Right atrium auricular region (tissue), 2 donors: ENCODE measurements at regions not wholly inside any gene's neighbourhood (a gene's known extent, or its start where the extent isn't known, plus 50 kb on each side); places are given as distances from the start of the nearest gene placed in this dataset.

Experiments used
- DNase-seq: peaks from one replicate; pipeline ENCODE4 v3.0.0-alpha.2; 2019; ENCODE audit warnings: low spot score
- H3K27ac ChIP-seq, 2 donors: fragments of 200-600 bp; sonication (generic); 1 replicate in 1 of 2; 2 replicates in 1 of 2; pipeline ENCODE4 v1.5.1; 2016 to 2019
- H3K27me3 ChIP-seq, 2 donors: fragments of 200-600 bp; sonication (generic); one replicate each; pipeline versions ENCODE4 v1.5.1 to v1.6.0; 2017 to 2019
- H3K36me3 ChIP-seq: fragments of 200-600 bp; sonication (generic); one replicate; pipeline ENCODE4 v1.5.1; 2016
- H3K4me1 ChIP-seq, 2 donors: fragments of 200-600 bp; sonication (generic); one replicate each; pipeline versions ENCODE4 v1.5.1 to v1.6.0; 2017 to 2019
- H3K4me3 ChIP-seq, 2 donors: fragments of 200-600 bp; sonication (generic); 1 replicate in 1 of 2; 2 replicates in 1 of 2; pipeline ENCODE4 v1.5.1; 2017 to 2019; ENCODE audit warnings: mild to moderate bottlenecking in 1 of 2, moderate library complexity in 1 of 2
- H3K9me3 ChIP-seq, 2 donors: fragments of 200-600 bp; sonication (generic); one replicate each; pipeline ENCODE4 v1.5.1; 2019
- CTCF ChIP-seq, 2 donors: fragments of 200-600 bp; sonication (generic); IDR thresholded peaks; one replicate each; pipeline ENCODE4 v1.5.1; 2019; ENCODE audit warnings: antibody characterized with exemption in 2 of 2

- no peak for DNase-seq
- Histone ChIP-seq H3K9me3 (no peaks in the 10 kb centered on the region), H3K4me3 (no peak overlapping the region), H3K27ac (no peak overlapping the region), H3K36me3 (no peaks in the 10 kb centered on the region), H3K4me1 (no peaks in the 10 kb centered on the region), H3K27me3 (no peaks in the 10 kb centered on the region)
- no peak for TF ChIP-seq CTCF (IDR thresholded peaks at IDR 0.05)
Measured at GRCh38 chr5:108623826-108624225, 123.9 kb upstream of the FER start.

DNA sequence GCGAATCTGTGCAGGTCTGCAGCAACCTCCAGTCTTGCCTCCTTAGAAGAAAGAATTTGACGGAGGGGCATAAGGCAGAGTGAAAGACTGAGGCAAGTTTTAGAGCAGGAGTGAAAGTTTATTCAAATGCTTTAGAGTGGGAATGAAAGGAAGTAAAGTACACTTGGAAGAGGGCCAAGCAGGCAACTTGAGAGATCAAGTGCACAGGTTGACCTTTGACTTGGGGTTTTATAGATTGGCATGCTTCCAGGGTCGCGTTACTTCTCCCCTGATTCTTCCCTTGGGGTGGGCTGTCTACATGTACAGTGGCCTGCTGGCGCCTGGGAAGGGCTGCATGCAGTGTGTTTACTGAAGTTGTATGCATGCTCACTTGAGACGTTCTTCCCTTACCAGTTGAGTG is 127.2 kb upstream of the FER start:
- no peaks in the 10 kb centered on the region for H3K36me3 ChIP-seq
- no peaks in the 10 kb centered on the region for H3K4me1 ChIP-seq
- H3K27me3 ChIP-seq = no peaks in the 10 kb centered on the region
- DNase-seq = no peak
- H3K27ac ChIP-seq = no peak overlapping the region
- H3K9me3 ChIP-seq = no peaks in the 10 kb centered on the region
- H3K4me3 ChIP-seq = no peak overlapping the region
- no peak for TF ChIP-seq CTCF (IDR thresholded peaks at IDR 0.05)

DNA sequence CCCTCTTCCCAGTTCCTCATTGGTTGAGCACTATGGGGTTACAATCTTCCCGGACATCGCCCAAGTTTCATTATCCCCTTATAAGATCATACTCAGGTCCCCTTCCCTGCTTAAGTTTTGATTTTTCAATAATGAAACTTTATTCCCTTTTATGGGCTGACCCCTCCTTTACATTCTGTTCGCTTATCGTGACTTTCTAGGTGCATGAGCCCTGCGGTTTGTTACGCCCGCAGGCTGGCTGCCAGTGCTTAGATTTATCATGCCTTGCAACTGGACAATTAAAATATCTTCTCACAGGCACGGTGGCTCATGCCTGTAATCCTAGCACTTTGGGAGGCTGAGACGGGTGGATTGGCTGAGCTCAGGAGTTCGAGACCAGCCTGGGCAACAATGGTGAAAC is 127.9 kb upstream of the FER start:
- Histone ChIP-seq H3K4me1 (no peaks in the 10 kb centered on the region), H3K36me3 (no peaks in the 10 kb centered on the region), H3K9me3 (no peaks in the 10 kb centered on the region), H3K27ac (no peak overlapping the region), H3K27me3 (no peaks in the 10 kb centered on the region), H3K4me3 (no peak overlapping the region)
- DNase-seq = no peak
- no peak for TF ChIP-seq CTCF (IDR thresholded peaks at IDR 0.05)

DNA sequence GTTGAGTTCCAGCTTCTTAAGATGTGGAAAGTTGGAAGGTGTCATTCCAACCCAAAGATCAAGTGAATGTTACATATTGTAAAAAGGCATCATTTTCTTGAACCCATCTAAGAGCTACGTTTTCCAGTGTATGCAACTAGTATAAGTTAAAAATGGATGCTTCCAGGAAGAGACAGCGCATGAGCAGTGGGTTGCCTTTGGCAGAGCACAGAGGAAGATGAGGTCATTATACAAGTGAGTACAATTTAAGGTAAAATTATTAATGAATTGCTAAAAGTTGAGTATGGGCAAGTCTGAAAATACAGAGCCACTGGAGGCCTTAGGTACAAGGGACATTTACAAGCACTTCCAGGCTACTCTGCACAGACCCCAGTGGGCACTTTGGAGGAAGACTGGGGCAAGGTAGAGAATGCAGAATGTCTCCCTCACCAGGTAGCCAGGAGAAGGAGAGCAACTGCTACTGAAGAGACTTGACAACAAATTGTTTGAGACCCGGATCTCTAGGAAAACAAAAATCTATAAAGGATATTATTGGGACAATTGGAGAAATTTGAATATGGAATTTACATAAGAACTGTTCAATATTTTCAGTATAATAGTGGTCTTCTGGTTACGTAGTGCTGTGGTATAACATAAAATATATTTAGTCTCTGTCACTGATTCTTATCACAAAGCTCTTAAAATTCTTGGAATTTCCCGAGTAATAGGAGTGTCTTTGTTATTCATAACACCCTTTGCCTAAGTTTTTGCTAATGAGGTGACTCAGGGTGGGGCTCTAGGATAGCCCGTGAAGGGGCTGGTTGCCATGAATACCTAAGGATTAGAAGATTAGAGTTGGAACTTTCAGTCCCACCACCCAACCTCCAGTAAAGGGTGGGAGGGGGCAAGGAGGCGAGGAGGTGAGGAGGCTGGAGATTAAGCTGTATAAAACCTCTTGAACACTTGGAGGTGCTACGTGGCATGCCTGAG is 129.9 kb upstream of the FER start:
- no peak for DNase-seq
- Histone ChIP-seq H3K27me3 (no peaks in the 10 kb centered on the region), H3K27ac (no peak overlapping the region), H3K36me3 (no peaks in the 10 kb centered on the region), H3K4me3 (no peak overlapping the region), H3K4me1 (no peaks in the 10 kb centered on the region), H3K9me3 (no peaks in the 10 kb centered on the region)
- TF ChIP-seq CTCF (IDR thresholded peaks at IDR 0.05) = no peak

GRCh38 chr5:108615216-108615615 is 132.5 kb upstream of the FER start:
- Histone ChIP-seq H3K9me3 (no peaks in the 10 kb centered on the region), H3K4me3 (no peak overlapping the region), H3K27me3 (no peaks in the 10 kb centered on the region), H3K36me3 (no peaks in the 10 kb centered on the region), H3K27ac (no peak overlapping the region), H3K4me1 (no peaks in the 10 kb centered on the region)
- no peak for DNase-seq
- TF ChIP-seq CTCF (IDR thresholded peaks at IDR 0.05) = no peak
